ENCODE measurements at regions not wholly inside any gene's neighbourhood (a gene's known extent, or its start where the extent isn't known, plus 50 kb on each side); places are given as distances from the start of the nearest gene placed in this dataset.

DNA sequence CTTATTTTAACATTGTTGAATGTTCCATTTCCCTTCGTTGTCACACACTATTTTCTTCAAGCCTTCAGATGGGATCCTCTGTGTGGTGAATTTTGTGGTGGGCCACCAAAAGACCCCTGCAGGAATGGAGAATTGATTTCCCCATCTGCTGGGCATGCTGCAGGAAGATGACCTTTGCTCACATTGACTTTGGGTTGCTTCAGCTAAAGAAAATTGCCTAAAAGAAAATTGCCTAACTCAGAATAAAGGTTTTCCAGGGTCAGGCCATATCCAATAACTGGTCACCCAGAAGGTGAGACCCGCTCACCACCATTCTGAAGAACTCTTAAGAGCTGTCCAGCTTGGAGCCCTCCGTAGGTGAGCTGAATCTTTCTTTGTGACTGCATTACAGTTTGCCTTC lies 192.5 kb downstream of the CDH7 start:
- H3K27ac ChIP-seq (ENCODE audit: low read depth, low read length, poor library complexity, severe bottlenecking) = no peak overlapping the region
- TF ChIP-seq EZH2 (IDR thresholded peaks at IDR 0.05; ENCODE audit: borderline replicate concordance, low read length) = no peak
- TF ChIP-seq CTCF (IDR thresholded peaks at IDR 0.05; ENCODE audit: low read length) = no peak
- H3F3A ChIP-seq (ENCODE audit: insufficient read depth, low read length) = no peaks in the 10 kb centered on the region
- H3K27me3 ChIP-seq (ENCODE audit: insufficient read depth, low read length) = no peaks in the 10 kb centered on the region
- H3K4me2 ChIP-seq (ENCODE audit: low read length) = no peak overlapping the region
- H3K9me2 ChIP-seq (ENCODE audit: low read depth, low read length) = no peaks in the 10 kb centered on the region
- H2AFZ ChIP-seq (ENCODE audit: low read length) = no peak overlapping the region
- no peaks in the 10 kb centered on the region for H3K36me3 ChIP-seq (ENCODE audit: insufficient read depth, low read length)
- H3K9me3 ChIP-seq (ENCODE audit: low read length) = no peaks in the 10 kb centered on the region
- H4K20me1 ChIP-seq (ENCODE audit: insufficient read depth, low read length) = no peaks in the 10 kb centered on the region
- no peaks in the 10 kb centered on the region for H3K4me1 ChIP-seq (ENCODE audit: insufficient read depth, low read length, severe bottlenecking)
- no peak overlapping the region for H3K4me3 ChIP-seq (ENCODE audit: low read depth, low read length, poor library complexity, severe bottlenecking)
- H3K79me2 ChIP-seq (ENCODE audit: insufficient read depth, low read length) = no peaks in the 10 kb centered on the region
- no peak overlapping the region for H3K9ac ChIP-seq (ENCODE audit: low read length)

GRCh38 chr18:65942854-65943253 lies 192.0 kb downstream of the CDH7 start:
- Histone ChIP-seq H3K27me3 (ENCODE audit: insufficient read depth, low read length) (no peaks in the 10 kb centered on the region), H3K27ac (ENCODE audit: low read depth, low read length, poor library complexity, severe bottlenecking) (no peak overlapping the region), H3K36me3 (ENCODE audit: insufficient read depth, low read length) (no peaks in the 10 kb centered on the region), H3K4me3 (ENCODE audit: low read depth, low read length, poor library complexity, severe bottlenecking) (no peak overlapping the region), H3K9me2 (ENCODE audit: low read depth, low read length) (no peaks in the 10 kb centered on the region), H3K4me2 (ENCODE audit: low read length) (no peak overlapping the region), H2AFZ (ENCODE audit: low read length) (no peak overlapping the region), H3K4me1 (ENCODE audit: insufficient read depth, low read length, severe bottlenecking) (no peaks in the 10 kb centered on the region), H3F3A (ENCODE audit: insufficient read depth, low read length) (no peaks in the 10 kb centered on the region), H4K20me1 (ENCODE audit: insufficient read depth, low read length) (no peaks in the 10 kb centered on the region), H3K9me3 (ENCODE audit: low read length) (no peaks in the 10 kb centered on the region), H3K79me2 (ENCODE audit: insufficient read depth, low read length) (no peaks in the 10 kb centered on the region), H3K9ac (ENCODE audit: low read length) (no peak overlapping the region)
- TF ChIP-seq CTCF (IDR thresholded peaks at IDR 0.05; ENCODE audit: low read length) (no peak), EZH2 (IDR thresholded peaks at IDR 0.05; ENCODE audit: borderline replicate concordance, low read length) (no peak)

DNA sequence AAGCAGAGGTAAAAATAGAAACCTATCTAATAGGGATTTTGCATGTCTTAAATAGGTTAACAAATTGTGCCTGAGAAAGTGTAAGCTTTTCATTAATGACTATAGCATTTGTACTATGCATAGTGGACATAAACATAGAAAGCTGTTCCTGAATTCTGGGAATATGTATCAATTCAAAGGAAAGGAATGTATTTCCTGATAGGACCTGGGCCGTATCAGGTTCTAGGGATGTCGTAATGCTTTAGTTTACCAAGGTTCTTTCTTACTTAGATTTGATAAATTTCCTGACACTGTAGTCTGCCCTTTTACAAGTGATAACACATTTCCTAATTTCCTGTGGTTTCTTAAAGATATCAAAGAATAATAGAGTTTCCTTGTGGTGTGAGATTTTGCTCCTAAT lies 191.3 kb downstream of the CDH7 start:
- H3K79me2 ChIP-seq (ENCODE audit: insufficient read depth, low read length) = no peaks in the 10 kb centered on the region
- H4K20me1 ChIP-seq (ENCODE audit: insufficient read depth, low read length) = no peaks in the 10 kb centered on the region
- no peaks in the 10 kb centered on the region for H3K36me3 ChIP-seq (ENCODE audit: insufficient read depth, low read length)
- H3K9me3 ChIP-seq (ENCODE audit: low read length) = no peaks in the 10 kb centered on the region
- H3K9ac ChIP-seq (ENCODE audit: low read length) = no peak overlapping the region
- no peaks in the 10 kb centered on the region for H3F3A ChIP-seq (ENCODE audit: insufficient read depth, low read length)
- no peak overlapping the region for H3K4me3 ChIP-seq (ENCODE audit: low read depth, low read length, poor library complexity, severe bottlenecking)
- H3K9me2 ChIP-seq (ENCODE audit: low read depth, low read length) = no peaks in the 10 kb centered on the region
- no peaks in the 10 kb centered on the region for H3K27me3 ChIP-seq (ENCODE audit: insufficient read depth, low read length)
- no peak overlapping the region for H2AFZ ChIP-seq (ENCODE audit: low read length)
- TF ChIP-seq CTCF (IDR thresholded peaks at IDR 0.05; ENCODE audit: low read length) (no peak), EZH2 (IDR thresholded peaks at IDR 0.05; ENCODE audit: borderline replicate concordance, low read length) (no peak)
- H3K4me1 ChIP-seq (ENCODE audit: insufficient read depth, low read length, severe bottlenecking) = no peaks in the 10 kb centered on the region
- H3K4me2 ChIP-seq (ENCODE audit: low read length) = no peak overlapping the region
- no peak overlapping the region for H3K27ac ChIP-seq (ENCODE audit: low read depth, low read length, poor library complexity, severe bottlenecking)

Data from OCI-LY1 (cell line).